ENCODE measurements at regions not wholly inside any gene's neighbourhood (a gene's known extent, or its start where the extent isn't known, plus 50 kb on each side); places are given as distances from the start of the nearest gene placed in this dataset.

GRCh38 chr21:35682904-35683549, 377.3 kb downstream of the SETD4 start:
- DNase-seq: no peak

- DNase-seq: no peak
Observed at GRCh38 chr21:35681946-35682345, 378.4 kb downstream of the SETD4 start.

DNA sequence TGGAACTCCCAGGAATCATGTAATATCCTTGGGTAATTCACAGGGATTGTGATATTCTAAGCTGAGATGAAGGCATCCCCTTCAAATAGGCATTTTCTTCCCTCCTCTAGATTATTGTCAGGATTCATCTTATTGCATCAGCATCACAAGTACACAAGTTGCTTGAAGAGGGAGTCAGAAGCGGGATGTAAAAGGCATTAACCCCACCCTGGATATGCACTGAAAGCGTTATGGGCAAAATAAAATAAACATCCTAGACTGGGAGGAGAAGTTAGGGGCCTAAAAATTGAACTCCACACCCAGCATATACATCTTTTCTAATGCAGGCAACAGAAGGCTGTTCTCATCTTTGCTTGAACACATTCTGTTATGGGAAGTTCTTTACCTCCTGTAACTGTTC, 381.2 kb downstream of the SETD4 start:
- no peak for DNase-seq

- no peak for DNase-seq
Observed at GRCh38 chr21:35678393-35678792, 381.9 kb downstream of the SETD4 start.

- DNase-seq: no peak
Observed at GRCh38 chr21:35677298-35677841, 383.0 kb downstream of the SETD4 start.

- DNase-seq: no peak
Observed at GRCh38 chr21:35674895-35675470, 385.3 kb downstream of the SETD4 start.

DNA sequence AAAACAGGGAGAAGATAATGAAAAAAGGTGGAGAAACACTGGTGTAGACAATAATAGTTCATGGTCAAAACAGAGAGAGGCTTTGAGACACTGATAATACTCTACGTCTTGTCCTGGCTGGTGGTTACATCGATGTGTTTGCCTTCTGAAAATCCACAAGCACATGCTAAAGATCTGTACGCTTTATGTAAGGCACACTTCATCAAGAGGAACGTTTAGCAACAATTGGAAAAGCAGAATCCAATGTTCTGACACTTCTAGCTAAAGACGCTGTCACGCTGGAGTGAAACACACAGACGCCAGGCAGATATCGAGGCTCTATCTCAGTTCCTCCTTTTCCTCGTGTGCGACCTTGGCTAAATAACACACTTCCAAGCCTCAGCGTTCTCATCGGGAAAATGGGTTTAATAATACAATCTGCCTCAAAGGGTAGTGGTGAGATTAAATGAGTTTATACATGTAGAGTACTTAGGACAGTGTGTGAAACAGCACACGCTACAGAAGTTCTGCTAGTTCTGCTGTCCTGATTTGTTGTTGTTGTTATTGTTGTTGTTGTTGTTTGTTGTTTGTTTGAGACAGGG, 386.1 kb downstream of the SETD4 start:
- no peak for DNase-seq

DNA sequence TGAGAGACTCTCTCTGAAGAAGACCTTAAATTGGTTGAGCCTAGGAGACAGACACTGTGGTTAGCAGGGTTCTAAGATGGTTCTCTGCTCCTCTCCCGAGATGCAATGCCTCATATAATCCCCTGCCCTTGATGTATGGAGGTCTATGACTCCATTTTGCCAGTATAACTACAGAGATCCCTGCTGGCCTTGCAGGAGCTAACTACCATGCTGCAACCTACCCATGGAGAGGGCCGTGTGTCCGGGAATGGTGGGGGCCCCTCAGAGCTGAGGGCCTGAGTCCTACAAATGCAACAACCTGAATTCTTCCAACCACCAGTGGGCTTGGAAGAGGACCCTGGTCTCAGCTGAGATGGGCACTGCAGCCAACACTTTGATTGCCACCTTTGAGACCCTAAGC, 388.0 kb downstream of the SETD4 start:
- no peak for DNase-seq

DNA sequence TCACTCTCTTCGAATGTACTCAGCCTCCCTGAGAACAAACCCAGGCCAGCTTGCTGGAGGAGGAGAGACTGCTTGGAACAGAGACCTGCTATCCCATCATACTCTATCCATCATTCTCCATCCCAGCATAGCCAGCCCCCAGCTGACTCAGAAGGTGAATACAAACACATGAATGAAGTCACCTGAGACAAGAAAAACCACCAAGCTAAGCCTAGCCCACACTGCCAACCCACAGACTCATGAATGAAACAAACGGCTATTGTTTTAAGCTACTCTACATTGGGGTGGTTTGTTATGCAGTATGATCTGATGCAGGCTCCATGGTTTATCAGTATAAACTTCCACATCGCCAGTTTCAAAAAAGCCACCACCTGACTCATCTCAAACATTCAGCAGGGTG, 395.6 kb downstream of the SETD4 start:
- DNase-seq: no peak

GRCh38 chr21:35663856-35664606, 396.3 kb downstream of the SETD4 start:
- no peak for DNase-seq

DNA sequence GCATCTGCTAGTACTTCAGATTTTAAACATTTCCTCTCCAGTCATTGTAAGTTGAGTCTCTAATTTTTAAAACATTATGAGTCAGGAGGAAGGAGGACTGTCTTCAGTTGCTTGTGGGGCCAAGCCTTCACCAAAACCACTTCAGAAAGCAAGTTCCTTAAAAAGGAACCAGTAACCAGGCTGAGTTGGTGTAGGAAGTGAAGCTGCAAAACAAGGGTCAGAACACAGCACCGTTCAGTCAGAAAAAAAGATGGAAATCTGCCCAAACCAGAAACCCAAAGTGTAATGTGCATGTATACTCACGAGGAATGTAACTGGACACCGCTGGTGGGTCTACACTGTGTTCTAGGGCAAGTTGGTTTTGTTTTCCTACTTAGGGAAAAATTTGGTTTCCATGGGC, 402.1 kb downstream of the SETD4 start:
- peak; percentile 96 for DNase-seq

- DNase-seq: no peak
Observed at GRCh38 chr21:35652872-35653271, 407.5 kb downstream of the SETD4 start.

- no peak for DNase-seq
Observed at GRCh38 chr21:35652196-35652595, 408.1 kb downstream of the SETD4 start.

GRCh38 chr21:35651196-35651595, 409.1 kb downstream of the SETD4 start:
- DNase-seq: no peak

DNA sequence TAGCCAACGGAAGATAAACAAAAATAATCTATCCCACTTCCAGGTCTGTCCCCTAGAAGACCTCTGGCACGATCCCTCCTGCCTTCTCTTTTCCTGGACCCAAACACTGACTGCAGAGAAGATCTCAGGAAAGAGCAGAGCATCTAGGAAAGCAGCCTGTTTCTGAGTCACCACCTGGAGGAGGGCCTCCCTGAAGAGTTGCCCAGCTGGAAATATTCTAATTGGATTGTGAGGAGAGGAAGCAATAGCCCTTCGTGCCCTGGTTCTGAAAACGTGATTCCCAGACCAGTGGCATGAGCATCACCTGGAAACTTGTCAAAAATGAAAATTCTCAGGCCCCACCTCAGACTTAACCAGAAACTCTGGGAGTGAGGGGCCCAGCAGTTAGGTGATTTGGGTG, 411.1 kb downstream of the SETD4 start:
- no peak for DNase-seq

DNA sequence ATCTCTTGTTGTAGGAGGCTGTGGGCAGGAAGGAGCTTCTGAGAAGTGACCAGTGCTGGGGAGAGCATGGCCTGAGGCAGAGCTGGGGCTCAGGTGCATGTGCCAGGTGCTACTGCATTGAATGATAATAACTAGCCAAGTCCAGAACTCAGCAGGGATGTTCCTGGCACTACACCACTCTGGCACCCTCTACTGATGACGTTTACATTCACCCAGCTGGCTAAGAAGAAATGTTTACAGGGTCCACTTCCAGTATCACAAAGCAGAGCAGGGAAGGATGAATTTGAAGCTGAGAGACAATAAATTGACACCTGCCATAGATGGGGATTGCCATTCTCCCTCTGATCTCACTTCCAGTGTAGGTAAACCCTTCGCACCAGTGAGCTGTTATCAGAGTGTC, 411.8 kb downstream of the SETD4 start:
- DNase-seq: no peak

GRCh38 chr21:35646606-35647005, 413.7 kb downstream of the SETD4 start:
- DNase-seq: no peak

GRCh38 chr21:35645991-35646390, 414.3 kb downstream of the SETD4 start:
- no peak for DNase-seq

DNA sequence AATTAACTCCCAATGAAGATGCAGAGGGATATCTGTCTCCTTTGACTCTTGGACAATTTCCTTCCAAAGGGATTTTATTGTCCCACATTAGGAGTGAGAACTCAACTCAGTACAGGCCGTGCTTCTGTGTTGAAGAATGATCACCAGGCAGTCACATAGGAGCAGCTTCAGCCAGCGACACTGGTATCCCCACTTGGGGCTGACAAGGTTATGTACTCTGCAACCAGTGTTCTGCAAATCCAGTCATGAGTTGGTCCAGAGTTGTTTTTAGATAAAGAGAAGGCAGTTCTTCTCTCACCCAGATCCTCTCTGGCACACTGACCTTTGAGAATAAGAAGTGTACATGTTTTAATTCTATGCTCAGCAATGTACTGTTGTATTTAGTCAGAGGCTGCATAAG, 415.8 kb downstream of the SETD4 start:
- DNase-seq: no peak

DNA sequence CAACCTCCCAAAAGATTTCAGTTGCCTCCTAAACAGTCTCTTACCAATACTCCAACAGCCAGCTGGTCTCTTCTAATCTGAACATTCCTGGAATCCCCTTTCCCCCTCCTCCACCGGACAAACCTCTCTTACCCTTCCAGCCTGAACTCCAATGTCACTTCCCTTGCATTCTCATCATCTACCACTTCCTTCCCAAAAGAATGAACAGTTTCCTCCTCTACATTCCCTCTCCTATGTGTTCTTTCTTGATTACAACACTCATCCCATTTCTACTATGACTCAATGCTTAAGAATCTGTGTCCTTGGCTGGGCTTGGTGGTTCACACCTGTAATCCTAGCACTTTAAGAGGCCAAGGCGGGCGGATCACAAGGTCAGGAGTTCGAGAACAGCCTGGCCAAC, 417.1 kb downstream of the SETD4 start:
- no peak for DNase-seq

- DNase-seq: no peak
Observed at GRCh38 chr21:35641271-35642016, 418.9 kb downstream of the SETD4 start.

DNA sequence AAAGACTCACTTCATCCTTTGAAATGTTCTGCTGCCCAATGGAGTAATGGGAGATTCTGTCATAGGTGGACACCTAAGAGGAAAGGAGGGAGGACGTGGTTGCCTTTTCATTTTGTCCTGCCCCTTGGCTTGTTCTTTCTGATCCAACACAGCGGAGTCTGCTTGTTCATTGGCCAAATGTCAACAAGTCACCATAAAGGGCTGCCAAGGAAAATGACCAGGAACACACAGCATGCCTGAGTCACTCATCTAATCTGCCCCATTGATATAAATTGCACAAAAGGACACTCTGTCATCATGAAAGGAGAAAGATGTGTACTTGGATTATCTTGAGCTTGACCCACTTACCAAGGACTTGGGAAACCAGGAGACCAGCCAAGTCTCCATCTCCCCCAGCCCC, 422.9 kb downstream of the SETD4 start:
- no peak for DNase-seq

GRCh38 chr21:35635994-35636393, 424.3 kb downstream of the SETD4 start:
- no peak for DNase-seq

Data from Kasumi-1 (cell line).